B cell (primary cell): ENCODE measurements at regions not wholly inside any gene's neighbourhood (a gene's known extent, or its start where the extent isn't known, plus 50 kb on each side); places are given as distances from the start of the nearest gene placed in this dataset.

Experiments
- CTCF ChIP-seq: fragments of 200-600 bp; IDR thresholded peaks from one replicate; pipeline ENCODE4 v1.8.0; 2022; ENCODE audit warnings: antibody characterized with exemption, mild to moderate bottlenecking
- EZH2 ChIP-seq: IDR thresholded peaks from 2 replicates; pipeline ENCODE4 v1.6.1; 2012; ENCODE audit warnings: borderline replicate concordance, low read depth, mild to moderate bottlenecking, moderate library complexity, low read length; ENCODE audit not compliant: insufficient read depth, poor library complexity, severe bottlenecking

- no peak for TF ChIP-seq CTCF
- no peak for TF ChIP-seq EZH2
Observed at GRCh38 chr11:116229236-116229970, 543.4 kb downstream of the BUD13 start.
